A673 (cell line): ENCODE measurements at regions not wholly inside any gene's neighbourhood (a gene's known extent, or its start where the extent isn't known, plus 50 kb on each side); places are given as distances from the start of the nearest gene placed in this dataset.

Experiments used
- EZH2 ChIP-seq: fragments of 200-600 bp; sonication (generic); IDR thresholded peaks from 2 replicates; pipeline ENCODE4 v1.6.1; 2017; ENCODE audit warnings: borderline replicate concordance, low read depth, mild to moderate bottlenecking, mixed read lengths, antibody characterized with exemption, low read length; ENCODE audit not compliant: poor library complexity, severe bottlenecking
- TF ChIP-seq, protein P1 (sequence below): fragments of 300-800, 200-600 bp; sonication (generic); conservative IDR thresholded peaks from 2 replicates; pipeline ENCODE4 v1.5.1; 2017; ENCODE audit warnings: low read depth, mild to moderate bottlenecking, antibody characterized with exemption, low read length, moderate library complexity, mixed read lengths

DNA sequence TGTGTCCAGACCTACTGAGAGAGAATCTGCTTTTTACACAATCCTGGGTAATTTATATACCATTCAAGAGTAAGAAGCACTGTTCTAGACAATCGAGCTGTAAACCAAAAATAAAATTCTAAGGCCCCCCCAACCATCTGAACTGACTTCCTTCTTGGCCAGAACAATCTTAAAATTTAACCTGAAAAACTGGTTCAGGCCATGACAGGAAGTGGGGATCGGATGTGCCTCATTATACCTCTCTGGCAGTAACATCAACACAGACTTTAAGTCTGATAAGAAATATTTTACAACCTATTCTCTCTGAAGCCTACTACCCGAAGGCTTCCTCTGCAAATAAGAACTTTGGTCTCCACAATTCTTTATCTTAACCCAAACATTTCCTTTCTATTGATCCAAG lies 75.2 kb upstream of the KIF5B start:
- TF ChIP-seq, protein P1, sequence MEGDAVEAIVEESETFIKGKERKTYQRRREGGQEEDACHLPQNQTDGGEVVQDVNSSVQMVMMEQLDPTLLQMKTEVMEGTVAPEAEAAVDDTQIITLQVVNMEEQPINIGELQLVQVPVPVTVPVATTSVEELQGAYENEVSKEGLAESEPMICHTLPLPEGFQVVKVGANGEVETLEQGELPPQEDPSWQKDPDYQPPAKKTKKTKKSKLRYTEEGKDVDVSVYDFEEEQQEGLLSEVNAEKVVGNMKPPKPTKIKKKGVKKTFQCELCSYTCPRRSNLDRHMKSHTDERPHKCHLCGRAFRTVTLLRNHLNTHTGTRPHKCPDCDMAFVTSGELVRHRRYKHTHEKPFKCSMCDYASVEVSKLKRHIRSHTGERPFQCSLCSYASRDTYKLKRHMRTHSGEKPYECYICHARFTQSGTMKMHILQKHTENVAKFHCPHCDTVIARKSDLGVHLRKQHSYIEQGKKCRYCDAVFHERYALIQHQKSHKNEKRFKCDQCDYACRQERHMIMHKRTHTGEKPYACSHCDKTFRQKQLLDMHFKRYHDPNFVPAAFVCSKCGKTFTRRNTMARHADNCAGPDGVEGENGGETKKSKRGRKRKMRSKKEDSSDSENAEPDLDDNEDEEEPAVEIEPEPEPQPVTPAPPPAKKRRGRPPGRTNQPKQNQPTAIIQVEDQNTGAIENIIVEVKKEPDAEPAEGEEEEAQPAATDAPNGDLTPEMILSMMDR: no peak
- TF ChIP-seq EZH2: no peak
